ENCODE measurements at regions not wholly inside any gene's neighbourhood (a gene's known extent, or its start where the extent isn't known, plus 50 kb on each side); places are given as distances from the start of the nearest gene placed in this dataset.

DNA sequence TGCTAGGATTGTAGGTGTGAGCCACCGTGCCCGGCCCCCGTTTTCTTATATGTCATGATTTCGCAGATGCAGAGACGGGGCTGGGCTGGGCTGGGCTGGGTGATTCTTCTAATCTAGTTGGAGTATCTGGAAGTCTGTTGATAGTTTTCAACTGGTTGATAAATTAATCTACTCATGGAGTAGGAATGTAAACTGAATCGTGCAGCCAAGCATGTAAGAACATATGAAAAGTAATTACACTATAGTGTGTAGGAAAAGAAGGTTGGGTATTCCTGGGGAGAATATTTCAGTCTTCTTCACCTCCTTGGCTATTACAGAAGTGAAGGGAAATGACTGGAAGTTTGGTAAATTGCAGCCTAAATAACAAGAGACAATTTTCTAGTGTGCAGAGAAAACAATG, 82.6 kb upstream of the MAGI1 start:
- no peak overlapping the region for H3K4me3 ChIP-seq (ENCODE audit: low read depth in 1 of 2, low read length in 2 of 2)
- H3K9ac ChIP-seq (ENCODE audit: low read length): no peak overlapping the region
- H3K4me1 ChIP-seq (ENCODE audit: insufficient read depth, low read length): peaks cover under 1% of the 10 kb centered on the region
- H3K36me3 ChIP-seq (ENCODE audit: insufficient read depth, low read length): no peaks in the 10 kb centered on the region
- H3K9me3 ChIP-seq (ENCODE audit: low read length): no peaks in the 10 kb centered on the region
- no peak overlapping the region for H3K27ac ChIP-seq (ENCODE audit: low read depth, low read length)
- H3K27me3 ChIP-seq (ENCODE audit: control insufficient read depth in 1 of 2, insufficient read depth in 2 of 2, low read length in 2 of 2): no peaks in the 10 kb centered on the region

DNA sequence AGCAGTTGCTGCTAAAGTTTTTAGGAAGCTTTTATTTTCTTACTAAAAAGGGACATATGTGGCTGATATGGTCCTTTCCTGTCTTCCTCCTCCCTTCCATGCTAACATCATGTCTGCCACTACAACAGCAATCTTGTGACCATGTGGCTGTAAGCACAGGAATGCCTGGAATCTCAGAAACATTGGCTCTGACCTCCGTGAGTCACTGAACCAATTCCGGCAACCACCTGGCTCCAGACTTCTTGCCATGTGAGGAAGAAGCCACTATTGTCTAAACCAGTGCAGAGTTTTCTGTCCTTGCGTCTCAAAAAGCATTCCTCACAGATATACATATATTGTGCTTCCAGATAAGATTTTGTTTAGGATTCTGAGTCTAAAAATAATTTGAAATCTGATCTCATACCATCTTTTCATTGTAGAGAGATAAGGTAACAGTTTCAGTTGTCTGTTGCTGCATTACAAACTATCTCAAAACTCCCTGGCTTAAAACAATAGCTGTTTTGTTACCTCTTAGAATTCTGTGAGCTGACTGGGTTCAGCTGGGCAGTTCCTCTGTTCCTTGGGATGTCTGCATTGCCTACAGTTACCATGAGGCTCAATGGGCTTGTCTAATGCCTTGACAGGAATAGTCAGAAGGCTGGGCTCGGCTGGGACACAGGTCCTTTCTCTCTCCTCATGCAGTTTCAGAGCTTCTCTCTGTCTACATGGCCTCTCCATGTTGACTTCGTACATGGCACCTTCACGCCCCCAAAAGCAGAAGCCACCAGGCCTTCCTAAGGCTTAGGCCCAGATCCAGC, 77.3 kb upstream of the MAGI1 start:
- no peak overlapping the region for H3K27ac ChIP-seq (ENCODE audit: low read depth, low read length)
- H3K27me3 ChIP-seq (ENCODE audit: control insufficient read depth in 1 of 2, insufficient read depth in 2 of 2, low read length in 2 of 2): no peaks in the 10 kb centered on the region

DNA sequence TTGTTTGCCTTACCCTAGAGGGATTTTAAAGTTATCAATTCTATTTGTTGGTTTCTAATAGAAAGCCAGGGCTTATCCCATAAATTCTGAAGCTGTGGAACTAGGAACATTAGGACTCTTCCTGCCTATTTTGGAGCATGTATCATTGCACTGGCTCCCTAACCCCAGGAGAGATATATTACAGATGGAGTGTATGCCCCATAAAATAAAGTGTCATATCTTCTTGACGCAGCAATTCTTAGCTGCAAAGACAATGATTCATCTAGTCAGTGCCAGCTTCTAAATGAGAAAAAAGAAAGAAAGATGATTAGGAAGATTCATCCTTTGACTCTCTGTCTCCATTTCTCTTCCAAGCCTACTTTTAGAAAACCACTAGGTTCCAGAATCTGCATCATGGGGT, 74.8 kb upstream of the MAGI1 start:
- Histone ChIP-seq H3K4me1 (ENCODE audit: insufficient read depth, low read length) (peaks cover 9% of the 10 kb centered on the region), H3K9me3 (ENCODE audit: low read length) (no peaks in the 10 kb centered on the region), H3K4me3 (ENCODE audit: low read depth in 1 of 2, low read length in 2 of 2) (no peak overlapping the region), H3K27ac (ENCODE audit: low read depth, low read length) (no peak overlapping the region), H3K36me3 (ENCODE audit: insufficient read depth, low read length) (no peaks in the 10 kb centered on the region), H3K9ac (ENCODE audit: low read length) (no peak overlapping the region), H3K27me3 (ENCODE audit: control insufficient read depth in 1 of 2, insufficient read depth in 2 of 2, low read length in 2 of 2) (no peaks in the 10 kb centered on the region)

More for the DNA sequence above, 77.3 kb upstream of the MAGI1 start:
- Histone ChIP-seq H3K36me3 (ENCODE audit: insufficient read depth, low read length) (no peaks in the 10 kb centered on the region), H3K9ac (ENCODE audit: low read length) (no peak overlapping the region), H3K4me1 (ENCODE audit: insufficient read depth, low read length) (peaks cover 9% of the 10 kb centered on the region), H3K9me3 (ENCODE audit: low read length) (no peaks in the 10 kb centered on the region), H3K4me3 (ENCODE audit: low read depth in 1 of 2, low read length in 2 of 2) (no peak overlapping the region)

GRCh38 chr3:66110840-66111239, 72.1 kb upstream of the MAGI1 start:
- H3K4me1 ChIP-seq (ENCODE audit: insufficient read depth, low read length): peaks cover 4% of the 10 kb centered on the region

GRCh38 chr3:66107855-66108254, 69.1 kb upstream of the MAGI1 start:
- no peak overlapping the region for H3K27ac ChIP-seq (ENCODE audit: low read depth, low read length)
- H3K27me3 ChIP-seq (ENCODE audit: control insufficient read depth in 1 of 2, insufficient read depth in 2 of 2, low read length in 2 of 2): no peaks in the 10 kb centered on the region
- no peak overlapping the region for H3K9ac ChIP-seq (ENCODE audit: low read length)
- H3K4me1 ChIP-seq (ENCODE audit: insufficient read depth, low read length): no peaks in the 10 kb centered on the region
- H3K36me3 ChIP-seq (ENCODE audit: insufficient read depth, low read length): no peaks in the 10 kb centered on the region
- no peaks in the 10 kb centered on the region for H3K9me3 ChIP-seq (ENCODE audit: low read length)
- no peak overlapping the region for H3K4me3 ChIP-seq (ENCODE audit: low read depth in 1 of 2, low read length in 2 of 2)

More at GRCh38 chr3:66110840-66111239, 72.1 kb upstream of the MAGI1 start:
- Histone ChIP-seq H3K36me3 (ENCODE audit: insufficient read depth, low read length) (no peaks in the 10 kb centered on the region), H3K27me3 (ENCODE audit: control insufficient read depth in 1 of 2, insufficient read depth in 2 of 2, low read length in 2 of 2) (no peaks in the 10 kb centered on the region), H3K27ac (ENCODE audit: low read depth, low read length) (no peak overlapping the region), H3K9ac (ENCODE audit: low read length) (no peak overlapping the region), H3K9me3 (ENCODE audit: low read length) (no peaks in the 10 kb centered on the region), H3K4me3 (ENCODE audit: low read depth in 1 of 2, low read length in 2 of 2) (no peak overlapping the region)

DNA sequence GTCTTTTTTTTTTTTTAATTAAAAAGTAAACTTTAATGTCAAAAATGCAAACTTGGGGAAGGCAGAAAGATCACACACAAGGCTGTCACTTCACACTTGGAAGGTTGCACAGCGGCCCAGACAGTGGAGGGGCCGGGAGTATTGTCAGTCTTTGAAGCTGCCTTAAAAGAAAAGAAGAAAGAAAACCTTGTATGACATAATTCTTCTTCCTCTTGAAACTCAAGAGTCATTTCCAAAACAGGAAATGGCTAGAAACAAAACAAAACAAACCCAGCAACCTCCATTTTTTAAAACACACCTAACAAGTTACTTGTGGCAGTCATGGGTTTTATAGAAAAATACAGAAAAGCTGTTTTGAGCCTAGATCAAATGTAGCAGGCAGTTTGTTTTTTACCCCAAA, 68.1 kb upstream of the MAGI1 start:
- Histone ChIP-seq H3K27ac (ENCODE audit: low read depth, low read length) (no peak overlapping the region), H3K27me3 (ENCODE audit: control insufficient read depth in 1 of 2, insufficient read depth in 2 of 2, low read length in 2 of 2) (no peaks in the 10 kb centered on the region), H3K4me3 (ENCODE audit: low read depth in 1 of 2, low read length in 2 of 2) (no peak overlapping the region), H3K9ac (ENCODE audit: low read length) (no peak overlapping the region), H3K9me3 (ENCODE audit: low read length) (no peaks in the 10 kb centered on the region), H3K36me3 (ENCODE audit: insufficient read depth, low read length) (no peaks in the 10 kb centered on the region), H3K4me1 (ENCODE audit: insufficient read depth, low read length) (no peaks in the 10 kb centered on the region)

- no peak overlapping the region for H3K9ac ChIP-seq (ENCODE audit: low read length)
- H3K27me3 ChIP-seq (ENCODE audit: control insufficient read depth in 1 of 2, insufficient read depth in 2 of 2, low read length in 2 of 2): no peaks in the 10 kb centered on the region
- no peaks in the 10 kb centered on the region for H3K4me1 ChIP-seq (ENCODE audit: insufficient read depth, low read length)
- H3K4me3 ChIP-seq (ENCODE audit: low read depth in 1 of 2, low read length in 2 of 2): no peak overlapping the region
- H3K9me3 ChIP-seq (ENCODE audit: low read length): no peaks in the 10 kb centered on the region
- H3K27ac ChIP-seq (ENCODE audit: low read depth, low read length): no peak overlapping the region
- no peaks in the 10 kb centered on the region for H3K36me3 ChIP-seq (ENCODE audit: insufficient read depth, low read length)
Observed at GRCh38 chr3:66104535-66104934, 65.8 kb upstream of the MAGI1 start.

GRCh38 chr3:66103729-66104128, 65.0 kb upstream of the MAGI1 start:
- Histone ChIP-seq H3K27ac (ENCODE audit: low read depth, low read length) (no peak overlapping the region), H3K9me3 (ENCODE audit: low read length) (no peaks in the 10 kb centered on the region), H3K27me3 (ENCODE audit: control insufficient read depth in 1 of 2, insufficient read depth in 2 of 2, low read length in 2 of 2) (no peaks in the 10 kb centered on the region), H3K4me1 (ENCODE audit: insufficient read depth, low read length) (no peaks in the 10 kb centered on the region), H3K36me3 (ENCODE audit: insufficient read depth, low read length) (no peaks in the 10 kb centered on the region), H3K9ac (ENCODE audit: low read length) (no peak overlapping the region), H3K4me3 (ENCODE audit: low read depth in 1 of 2, low read length in 2 of 2) (no peak overlapping the region)

GRCh38 chr3:66101901-66102300, 63.2 kb upstream of the MAGI1 start:
- no peak overlapping the region for H3K4me3 ChIP-seq (ENCODE audit: low read depth in 1 of 2, low read length in 2 of 2)
- no peaks in the 10 kb centered on the region for H3K27me3 ChIP-seq (ENCODE audit: control insufficient read depth in 1 of 2, insufficient read depth in 2 of 2, low read length in 2 of 2)
- no peaks in the 10 kb centered on the region for H3K9me3 ChIP-seq (ENCODE audit: low read length)
- H3K36me3 ChIP-seq (ENCODE audit: insufficient read depth, low read length): no peaks in the 10 kb centered on the region
- no peaks in the 10 kb centered on the region for H3K4me1 ChIP-seq (ENCODE audit: insufficient read depth, low read length)
- no peak overlapping the region for H3K27ac ChIP-seq (ENCODE audit: low read depth, low read length)
- no peak overlapping the region for H3K9ac ChIP-seq (ENCODE audit: low read length)

- Histone ChIP-seq H3K27ac (ENCODE audit: low read depth, low read length) (no peak overlapping the region), H3K4me3 (ENCODE audit: low read depth in 1 of 2, low read length in 2 of 2) (no peak overlapping the region), H3K9ac (ENCODE audit: low read length) (no peak overlapping the region), H3K9me3 (ENCODE audit: low read length) (no peaks in the 10 kb centered on the region), H3K27me3 (ENCODE audit: control insufficient read depth in 1 of 2, insufficient read depth in 2 of 2, low read length in 2 of 2) (no peaks in the 10 kb centered on the region), H3K4me1 (ENCODE audit: insufficient read depth, low read length) (no peaks in the 10 kb centered on the region), H3K36me3 (ENCODE audit: insufficient read depth, low read length) (no peaks in the 10 kb centered on the region)
Observed at GRCh38 chr3:66099541-66100065, 60.9 kb upstream of the MAGI1 start.

DNA sequence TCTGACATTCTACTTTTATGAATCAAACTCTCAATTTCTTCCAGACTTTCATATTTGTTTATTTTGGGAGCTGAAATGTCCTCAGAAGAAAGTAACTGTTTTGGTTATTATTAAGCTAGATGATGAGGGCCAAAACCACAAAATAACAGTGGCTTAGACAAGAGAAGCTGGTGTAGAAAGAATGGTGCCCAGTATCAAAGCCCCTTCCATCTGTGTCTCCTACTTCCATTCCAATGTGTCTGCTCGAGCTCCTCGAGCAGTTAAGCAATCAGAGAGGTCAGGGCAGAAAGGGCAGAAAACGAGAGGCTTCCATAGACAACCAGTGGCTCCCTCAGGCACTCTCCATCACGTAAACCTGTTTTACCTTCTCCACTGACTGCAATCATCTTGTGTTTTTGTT, 59.7 kb upstream of the MAGI1 start:
- no peak overlapping the region for H3K4me3 ChIP-seq (ENCODE audit: low read depth in 1 of 2, low read length in 2 of 2)
- H3K9me3 ChIP-seq (ENCODE audit: low read length): no peaks in the 10 kb centered on the region
- no peaks in the 10 kb centered on the region for H3K27me3 ChIP-seq (ENCODE audit: control insufficient read depth in 1 of 2, insufficient read depth in 2 of 2, low read length in 2 of 2)
- no peaks in the 10 kb centered on the region for H3K4me1 ChIP-seq (ENCODE audit: insufficient read depth, low read length)
- no peak overlapping the region for H3K27ac ChIP-seq (ENCODE audit: low read depth, low read length)
- H3K9ac ChIP-seq (ENCODE audit: low read length): no peak overlapping the region
- no peaks in the 10 kb centered on the region for H3K36me3 ChIP-seq (ENCODE audit: insufficient read depth, low read length)

- no peak overlapping the region for H3K27ac ChIP-seq (ENCODE audit: low read depth, low read length)
- no peaks in the 10 kb centered on the region for H3K27me3 ChIP-seq (ENCODE audit: control insufficient read depth in 1 of 2, insufficient read depth in 2 of 2, low read length in 2 of 2)
- H3K9ac ChIP-seq (ENCODE audit: low read length): no peak overlapping the region
- no peaks in the 10 kb centered on the region for H3K9me3 ChIP-seq (ENCODE audit: low read length)
- no peak overlapping the region for H3K4me3 ChIP-seq (ENCODE audit: low read depth in 1 of 2, low read length in 2 of 2)
- H3K36me3 ChIP-seq (ENCODE audit: insufficient read depth, low read length): no peaks in the 10 kb centered on the region
- no peaks in the 10 kb centered on the region for H3K4me1 ChIP-seq (ENCODE audit: insufficient read depth, low read length)
Observed at GRCh38 chr3:66097647-66098046, 58.9 kb upstream of the MAGI1 start.

Data from muscle layer of colon (tissue), 2 donors.